ENCODE measurements at regions not wholly inside any gene's neighbourhood (a gene's known extent, or its start where the extent isn't known, plus 50 kb on each side); places are given as distances from the start of the nearest gene placed in this dataset.
"Not testable (repeated sequence)": the region's sequence is repeated elsewhere in the genome, so short reads cannot be mapped to it uniquely, and the experiment has no call there.

- Histone ChIP-seq H3K4me3 (ENCODE audit: low read length) (no peak overlapping the region), H3K4me1 (ENCODE audit: control insufficient read depth, insufficient read depth, low read length) (no peaks in the 10 kb centered on the region), H3K27me3 (ENCODE audit: control insufficient read depth, insufficient read depth, low read length) (no peaks in the 10 kb centered on the region), H3K36me3 (ENCODE audit: control insufficient read depth, insufficient read depth, low read length) (no peaks in the 10 kb centered on the region), H3K9me3 (ENCODE audit: control insufficient read depth, low read depth, low read length) (no peaks in the 10 kb centered on the region), H3K27ac (ENCODE audit: low read length) (no peak overlapping the region)
- no peak for DNase-seq
- 100% methylated on average over 1 of the region's 6 CpGs for WGBS (ENCODE audit: insufficient coverage, low lambda C conversion rate)
Measured at GRCh38 chr7:125197731-125198393, 268.2 kb upstream of the POT1 start.

GRCh38 chr7:125195156-125195555 lies 265.5 kb upstream of the POT1 start:
- 90% methylated on average over 1 of the region's 1 CpG for WGBS (ENCODE audit: insufficient coverage, low lambda C conversion rate)
- DNase-seq: no peak
- no peaks in the 10 kb centered on the region for H3K9me3 ChIP-seq (ENCODE audit: control insufficient read depth, low read depth, low read length)
- H3K4me1 ChIP-seq (ENCODE audit: control insufficient read depth, insufficient read depth, low read length): no peaks in the 10 kb centered on the region
- no peaks in the 10 kb centered on the region for H3K36me3 ChIP-seq (ENCODE audit: control insufficient read depth, insufficient read depth, low read length)
- no peaks in the 10 kb centered on the region for H3K27me3 ChIP-seq (ENCODE audit: control insufficient read depth, insufficient read depth, low read length)
- no peak overlapping the region for H3K4me3 ChIP-seq (ENCODE audit: low read length)
- no peak overlapping the region for H3K27ac ChIP-seq (ENCODE audit: low read length)

- H3K4me3 ChIP-seq (ENCODE audit: low read length): no peak overlapping the region
- no peak overlapping the region for H3K27ac ChIP-seq (ENCODE audit: low read length)
- no peak for DNase-seq
- no peaks in the 10 kb centered on the region for H3K27me3 ChIP-seq (ENCODE audit: control insufficient read depth, insufficient read depth, low read length)
- no peaks in the 10 kb centered on the region for H3K4me1 ChIP-seq (ENCODE audit: control insufficient read depth, insufficient read depth, low read length)
- no peaks in the 10 kb centered on the region for H3K36me3 ChIP-seq (ENCODE audit: control insufficient read depth, insufficient read depth, low read length)
- H3K9me3 ChIP-seq (ENCODE audit: control insufficient read depth, low read depth, low read length): no peaks in the 10 kb centered on the region
- no CpG with 5 or more reads among the region's 2 CpGs for WGBS (ENCODE audit: insufficient coverage, low lambda C conversion rate)
Measured at GRCh38 chr7:125193263-125193662, 263.6 kb upstream of the POT1 start.

- Histone ChIP-seq H3K27ac (ENCODE audit: low read length) (no peak overlapping the region), H3K27me3 (ENCODE audit: control insufficient read depth, insufficient read depth, low read length) (no peaks in the 10 kb centered on the region), H3K4me1 (ENCODE audit: control insufficient read depth, insufficient read depth, low read length) (no peaks in the 10 kb centered on the region), H3K36me3 (ENCODE audit: control insufficient read depth, insufficient read depth, low read length) (no peaks in the 10 kb centered on the region), H3K9me3 (ENCODE audit: control insufficient read depth, low read depth, low read length) (no peaks in the 10 kb centered on the region), H3K4me3 (ENCODE audit: low read length) (no peak overlapping the region)
- DNase-seq: no peak
- 100% methylated on average over 1 of the region's 1 CpG for WGBS (ENCODE audit: insufficient coverage, low lambda C conversion rate)
Measured at GRCh38 chr7:125184801-125185200, 255.2 kb upstream of the POT1 start.

- DNase-seq; H3K36me3 ChIP-seq (ENCODE audit: control insufficient read depth, insufficient read depth, low read length); H3K4me1 ChIP-seq (ENCODE audit: control insufficient read depth, insufficient read depth, low read length); H3K27me3 ChIP-seq (ENCODE audit: control insufficient read depth, insufficient read depth, low read length); H3K4me3 ChIP-seq (ENCODE audit: low read length); H3K9me3 ChIP-seq (ENCODE audit: control insufficient read depth, low read depth, low read length); H3K27ac ChIP-seq (ENCODE audit: low read length): not testable (repeated sequence)
- 93% methylated on average over 2 of the region's 26 CpGs for WGBS (ENCODE audit: insufficient coverage, low lambda C conversion rate)
Measured at GRCh38 chr7:125181569-125182267, 252.1 kb upstream of the POT1 start.

- Histone ChIP-seq H3K27me3 (ENCODE audit: control insufficient read depth, insufficient read depth, low read length) (no peaks in the 10 kb centered on the region), H3K27ac (ENCODE audit: low read length) (no peak overlapping the region), H3K4me1 (ENCODE audit: control insufficient read depth, insufficient read depth, low read length) (no peaks in the 10 kb centered on the region), H3K36me3 (ENCODE audit: control insufficient read depth, insufficient read depth, low read length) (no peaks in the 10 kb centered on the region), H3K4me3 (ENCODE audit: low read length) (no peak overlapping the region), H3K9me3 (ENCODE audit: control insufficient read depth, low read depth, low read length) (no peaks in the 10 kb centered on the region)
- no peak for DNase-seq
- 100% methylated on average over 1 of the region's 2 CpGs for WGBS (ENCODE audit: insufficient coverage, low lambda C conversion rate)
Measured at GRCh38 chr7:125173571-125173970, 243.9 kb upstream of the POT1 start.

GRCh38 chr7:125169088-125169487 lies 239.5 kb upstream of the POT1 start:
- H3K36me3 ChIP-seq (ENCODE audit: control insufficient read depth, insufficient read depth, low read length): no peaks in the 10 kb centered on the region
- H3K27me3 ChIP-seq (ENCODE audit: control insufficient read depth, insufficient read depth, low read length): no peaks in the 10 kb centered on the region
- H3K4me3 ChIP-seq (ENCODE audit: low read length): no peak overlapping the region
- no peak for DNase-seq
- no peaks in the 10 kb centered on the region for H3K4me1 ChIP-seq (ENCODE audit: control insufficient read depth, insufficient read depth, low read length)
- H3K9me3 ChIP-seq (ENCODE audit: control insufficient read depth, low read depth, low read length): no peaks in the 10 kb centered on the region
- no peak overlapping the region for H3K27ac ChIP-seq (ENCODE audit: low read length)
- 100% methylated on average over 1 of the region's 1 CpG for WGBS (ENCODE audit: insufficient coverage, low lambda C conversion rate)

- 100% methylated on average over 1 of the region's 1 CpG for WGBS (ENCODE audit: insufficient coverage, low lambda C conversion rate)
- H3K27me3 ChIP-seq (ENCODE audit: control insufficient read depth, insufficient read depth, low read length): no peaks in the 10 kb centered on the region
- no peak for DNase-seq
- no peak overlapping the region for H3K4me3 ChIP-seq (ENCODE audit: low read length)
- no peaks in the 10 kb centered on the region for H3K9me3 ChIP-seq (ENCODE audit: control insufficient read depth, low read depth, low read length)
- no peaks in the 10 kb centered on the region for H3K4me1 ChIP-seq (ENCODE audit: control insufficient read depth, insufficient read depth, low read length)
- no peak overlapping the region for H3K27ac ChIP-seq (ENCODE audit: low read length)
- H3K36me3 ChIP-seq (ENCODE audit: control insufficient read depth, insufficient read depth, low read length): no peaks in the 10 kb centered on the region
Measured at GRCh38 chr7:125154930-125155329, 225.3 kb upstream of the POT1 start.

GRCh38 chr7:125149151-125149550 lies 219.5 kb upstream of the POT1 start:
- Histone ChIP-seq H3K4me3 (ENCODE audit: low read length) (no peak overlapping the region), H3K9me3 (ENCODE audit: control insufficient read depth, low read depth, low read length) (no peaks in the 10 kb centered on the region), H3K36me3 (ENCODE audit: control insufficient read depth, insufficient read depth, low read length) (no peaks in the 10 kb centered on the region), H3K27ac (ENCODE audit: low read length) (no peak overlapping the region), H3K4me1 (ENCODE audit: control insufficient read depth, insufficient read depth, low read length) (no peaks in the 10 kb centered on the region), H3K27me3 (ENCODE audit: control insufficient read depth, insufficient read depth, low read length) (no peaks in the 10 kb centered on the region)
- no peak for DNase-seq
- 60% methylated on average over 1 of the region's 1 CpG for WGBS (ENCODE audit: insufficient coverage, low lambda C conversion rate)

GRCh38 chr7:125147047-125147446 lies 217.4 kb upstream of the POT1 start:
- Histone ChIP-seq H3K4me3 (ENCODE audit: low read length) (no peak overlapping the region), H3K27me3 (ENCODE audit: control insufficient read depth, insufficient read depth, low read length) (no peaks in the 10 kb centered on the region), H3K4me1 (ENCODE audit: control insufficient read depth, insufficient read depth, low read length) (no peaks in the 10 kb centered on the region), H3K36me3 (ENCODE audit: control insufficient read depth, insufficient read depth, low read length) (no peaks in the 10 kb centered on the region), H3K27ac (ENCODE audit: low read length) (no peak overlapping the region), H3K9me3 (ENCODE audit: control insufficient read depth, low read depth, low read length) (no peaks in the 10 kb centered on the region)
- DNase-seq: no peak
- 40% methylated on average over 1 of the region's 2 CpGs for WGBS (ENCODE audit: insufficient coverage, low lambda C conversion rate)

All from large intestine (tissue), 3 donors.